Liver (tissue), 7 donors: ENCODE measurements at regions not wholly inside any gene's neighbourhood (a gene's known extent, or its start where the extent isn't known, plus 50 kb on each side); places are given as distances from the start of the nearest gene placed in this dataset.

Experiments used
- DNase-seq: peaks from one replicate; pipeline ENCODE4 v3.0.0-alpha.2; 2017; ENCODE audit warnings: low spot score
- H3K27ac ChIP-seq, 2 donors: one replicate each; pipeline ENCODE4 v1.7.0; 2013; ENCODE audit warnings: inconsistent platforms in 2 of 2, low read length in 2 of 2, control low read depth in 1 of 2, low read depth in 1 of 2, mild to moderate bottlenecking in 1 of 2
- H3K27me3 ChIP-seq, 4 donors: one replicate each; pipeline versions ENCODE4 v1.6.1 to v1.7.0; 2013; ENCODE audit warnings: low read length in 3 of 4, inconsistent platforms in 1 of 4, mild to moderate bottlenecking in 1 of 4, moderate library complexity in 1 of 4; ENCODE audit not compliant: control insufficient read depth in 4 of 4, insufficient read depth in 4 of 4
- H3K36me3 ChIP-seq, 4 donors: one replicate each; pipeline versions ENCODE4 v1.6.1 to v1.7.0; 2013; ENCODE audit warnings: low read length in 3 of 4, mild to moderate bottlenecking in 3 of 4, low read depth in 1 of 4, moderate library complexity in 1 of 4; ENCODE audit not compliant: control insufficient read depth in 4 of 4, insufficient read depth in 3 of 4
- H3K4me1 ChIP-seq, 4 donors: one replicate each; pipeline versions ENCODE4 v1.6.1 to v1.7.0; 2013; ENCODE audit warnings: low read length in 3 of 4, mild to moderate bottlenecking in 3 of 4, moderate library complexity in 1 of 4; ENCODE audit not compliant: control insufficient read depth in 4 of 4, insufficient read depth in 4 of 4
- H3K4me3 ChIP-seq, 3 donors: one replicate each; pipeline versions ENCODE4 v1.6.1 to v1.7.0; 2013; ENCODE audit warnings: low read length in 3 of 3, control low read depth in 1 of 3, low read depth in 1 of 3, mild to moderate bottlenecking in 1 of 3
- H3K9ac ChIP-seq, 2 donors: one replicate each; pipeline ENCODE4 v1.7.0; 2013; ENCODE audit warnings: low read length in 2 of 2, mild to moderate bottlenecking in 2 of 2, moderate library complexity in 2 of 2, control low read depth in 1 of 2, low read depth in 1 of 2
- H3K9me3 ChIP-seq, 4 donors: one replicate each; pipeline versions ENCODE4 v1.6.1 to v1.7.0; 2013; ENCODE audit warnings: low read length in 3 of 4; ENCODE audit not compliant: control insufficient read depth in 4 of 4
- ATF3 ChIP-seq: IDR thresholded peaks from 2 replicates; pipeline ENCODE4 v1.6.1; 2016; ENCODE audit warnings: antibody characterized with exemption
- EGR1 ChIP-seq, 2 donors: IDR thresholded peaks; 2 replicates each; pipeline ENCODE4 v1.6.1; 2016 to 2018; ENCODE audit warnings: antibody characterized with exemption in 2 of 2, low read depth in 2 of 2
- FOXA1 ChIP-seq: IDR thresholded peaks from 2 replicates; pipeline ENCODE4 v1.6.1; 2016; ENCODE audit warnings: antibody characterized with exemption
- FOXA2 ChIP-seq: IDR thresholded peaks from 2 replicates; pipeline ENCODE4 v1.6.1; 2016; ENCODE audit warnings: antibody characterized with exemption
- GABPA ChIP-seq, 2 donors: IDR thresholded peaks in 1 of 2; conservative IDR thresholded peaks in 1 of 2; 2 replicates each; pipeline ENCODE4 v1.6.1; 2016; ENCODE audit warnings: antibody characterized with exemption in 2 of 2, mild to moderate bottlenecking in 1 of 2, moderate library complexity in 1 of 2
- HNF4A ChIP-seq, 2 donors: conservative IDR thresholded peaks; 2 replicates each; pipeline ENCODE4 v1.6.1; 2016; ENCODE audit warnings: antibody characterized with exemption in 2 of 2, mild to moderate bottlenecking in 2 of 2
- HNF4G ChIP-seq: IDR thresholded peaks from 2 replicates; pipeline ENCODE4 v1.6.1; 2016; ENCODE audit warnings: antibody characterized with exemption
- JUND ChIP-seq, 2 donors: IDR thresholded peaks; 2 replicates each; pipeline ENCODE4 v1.6.1; 2016; ENCODE audit warnings: antibody characterized with exemption in 2 of 2
- MAX ChIP-seq: IDR thresholded peaks from 2 replicates; pipeline ENCODE4 v1.6.1; 2016; ENCODE audit warnings: antibody characterized with exemption
- NR2F2 ChIP-seq: IDR thresholded peaks from 2 replicates; pipeline ENCODE4 v1.6.1; 2016; ENCODE audit warnings: antibody characterized with exemption
- RAD21 ChIP-seq, 2 donors: IDR thresholded peaks; 2 replicates each; pipeline ENCODE4 v1.6.1; 2016; ENCODE audit warnings: antibody characterized with exemption in 2 of 2, mild to moderate bottlenecking in 2 of 2
- REST ChIP-seq: IDR thresholded peaks from 2 replicates; pipeline ENCODE4 v1.6.1; 2016; ENCODE audit warnings: antibody characterized with exemption, mild to moderate bottlenecking
- RXRA ChIP-seq, 2 donors: IDR thresholded peaks; 2 replicates each; pipeline ENCODE4 v1.6.1; 2017 to 2018; ENCODE audit warnings: antibody characterized with exemption in 2 of 2, mild to moderate bottlenecking in 1 of 2
- SP1 ChIP-seq: IDR thresholded peaks from 2 replicates; pipeline ENCODE4 v1.6.1; 2018; ENCODE audit warnings: antibody characterized with exemption, mild to moderate bottlenecking
- TAF1 ChIP-seq: conservative IDR thresholded peaks from 2 replicates; pipeline ENCODE4 v1.6.1; 2016; ENCODE audit warnings: antibody characterized with exemption, mild to moderate bottlenecking
- YY1 ChIP-seq: IDR thresholded peaks from 2 replicates; pipeline ENCODE4 v1.6.1; 2016; ENCODE audit warnings: antibody characterized with exemption, mild to moderate bottlenecking
- ZBTB33 ChIP-seq: IDR thresholded peaks from 2 replicates; pipeline ENCODE4 v1.6.1; 2016; ENCODE audit warnings: antibody characterized with exemption
- WGBS: extraction: QIAGEN DNeasy Blood & Tissue Kit; methylation state at CpG from one replicate; pipeline ENCODE4 v1.1.7; 2013; 5-methylcytosine and 5-hydroxymethylcytosine counted together
- donor health status: healthy.
- donor health status: healthy.
- donor health status: healthy.
- donor health status: healthy.

- Histone ChIP-seq H3K9ac (no peak overlapping the region), H3K4me3 (no peak overlapping the region), H3K27me3 (no peaks in the 10 kb centered on the region), H3K9me3 (no peaks in the 10 kb centered on the region), H3K27ac (no peak overlapping the region), H3K4me1 (no peaks in the 10 kb centered on the region), H3K36me3 (no peaks in the 10 kb centered on the region)
- WGBS = 83% methylated on average over 4 of the region's 4 CpGs
- no peak for DNase-seq
- TF ChIP-seq YY1 = no peak
- TF ChIP-seq FOXA1 = no peak
- TF ChIP-seq EGR1 (IDR thresholded peaks at IDR 0.05; ENCODE audit: low read depth in 2 of 2) = no peak
- no peak for TF ChIP-seq FOXA2
- TF ChIP-seq JUND (IDR thresholded peaks at IDR 0.05) = no peak
- TF ChIP-seq REST = no peak
- TF ChIP-seq SP1 = no peak
- TF ChIP-seq RAD21 (IDR thresholded peaks at IDR 0.05) = no peak
Measured at GRCh38 chr2:217707131-217707611, 295.6 kb downstream of the TNS1 start.

- Histone ChIP-seq H3K4me3 (no peak overlapping the region), H3K4me1 (no peaks in the 10 kb centered on the region), H3K9me3 (no peaks in the 10 kb centered on the region), H3K27ac (no peak overlapping the region), H3K27me3 (no peaks in the 10 kb centered on the region), H3K9ac (no peak overlapping the region), H3K36me3 (no peaks in the 10 kb centered on the region)
- WGBS = 65% methylated on average over 2 of the region's 2 CpGs
- no peak for TF ChIP-seq TAF1
- DNase-seq = no peak
Measured at GRCh38 chr2:217706513-217706912, 296.3 kb downstream of the TNS1 start.

- Histone ChIP-seq H3K9ac (no peak overlapping the region), H3K27ac (no peak overlapping the region), H3K36me3 (no peaks in the 10 kb centered on the region), H3K27me3 (no peaks in the 10 kb centered on the region), H3K4me1 (no peaks in the 10 kb centered on the region), H3K9me3 (no peaks in the 10 kb centered on the region), H3K4me3 (no peak overlapping the region)
- DNase-seq = no peak
- 96% methylated on average over 1 of the region's 1 CpG for WGBS
- TF ChIP-seq EGR1 (IDR thresholded peaks at IDR 0.05; ENCODE audit: low read depth in 2 of 2) (no peak), MAX (no peak), ATF3 (no peak), FOXA2 (no peak), RAD21 (IDR thresholded peaks at IDR 0.05) (no peak), REST (no peak), NR2F2 (no peak), HNF4G (no peak), TAF1 (no peak), HNF4A (conservative IDR thresholded peaks at IDR 0.05) (no peak), FOXA1 (no peak), GABPA (IDR thresholded peaks at IDR 0.05 in 1 of 2, conservative IDR thresholded peaks at IDR 0.05 in 1 of 2) (no peak), RXRA (IDR thresholded peaks at IDR 0.05) (no peak), ZBTB33 (no peak), JUND (IDR thresholded peaks at IDR 0.05) (no peak), YY1 (no peak)
Measured at GRCh38 chr2:217706095-217706494, 296.7 kb downstream of the TNS1 start.
